Panc1 (cell line): ENCODE measurements at regions not wholly inside any gene's neighbourhood (a gene's known extent, or its start where the extent isn't known, plus 50 kb on each side); places are given as distances from the start of the nearest gene placed in this dataset.

Experiments
- CTCF ChIP-seq: fragments of 450-650 bp; IDR thresholded peaks from 2 replicates; pipeline ENCODE4 v1.5.1; 2017; ENCODE audit warnings: mild to moderate bottlenecking
- POLR2AphosphoS5 ChIP-seq: IDR thresholded peaks from 2 replicates; pipeline ENCODE4 v1.6.1; 2012; ENCODE audit warnings: mild to moderate bottlenecking, low read depth, low read length, moderate library complexity
- REST ChIP-seq, 2 experiments: IDR thresholded peaks; 2 replicates each; pipeline ENCODE4 v1.6.1; 2011 to 2012; ENCODE audit warnings: low read depth in 2 of 2, control low read depth in 1 of 2, low read length in 1 of 2, mild to moderate bottlenecking in 1 of 2, moderate library complexity in 1 of 2; ENCODE audit not compliant: insufficient read depth in 1 of 2
- TCF7L2 ChIP-seq: IDR thresholded peaks from 2 replicates; pipeline ENCODE4 v1.6.1; 2011; ENCODE audit warnings: mild to moderate bottlenecking, low read depth, low read length, inconsistent platforms

GRCh38 chr2:181304011-181304844, 153.0 kb upstream of the ITGA4 start:
- no peak for TF ChIP-seq POLR2AphosphoS5
- TF ChIP-seq CTCF, result 0 out of 2 replicates have a peak, but pooled peaks have one; percentile 3
- TF ChIP-seq REST (IDR thresholded peaks at IDR 0.05; ENCODE audit: insufficient read depth in 1 of 2, low read depth in 2 of 2, low read length in 1 of 2), result no peak
- no peak for TF ChIP-seq TCF7L2
